Neutrophil (primary cell): ENCODE measurements at regions not wholly inside any gene's neighbourhood (a gene's known extent, or its start where the extent isn't known, plus 50 kb on each side); places are given as distances from the start of the nearest gene placed in this dataset.

Experiments
- H3K27ac ChIP-seq: fragments of 200-600 bp; sonication (generic); 2 replicates; pipeline ENCODE4 v1.5.1; 2016; ENCODE audit warnings: mild to moderate bottlenecking, moderate library complexity
- H3K27me3 ChIP-seq: fragments of 200-600 bp; sonication (generic); 2 replicates; pipeline ENCODE4 v1.6.0; 2016; ENCODE audit warnings: mild to moderate bottlenecking
- H3K36me3 ChIP-seq: fragments of 200-600 bp; sonication (generic); 2 replicates; pipeline ENCODE4 v1.5.1; 2017
- H3K4me1 ChIP-seq, 2 experiments: fragments of 200-600 bp in 1 of 2; sonication (generic) in 1 of 2; 1 replicate in 1 of 2; 2 replicates in 1 of 2; pipeline versions ENCODE4 v1.5.1 to v1.6.1; 2013 to 2016; ENCODE audit warnings: low read depth in 1 of 2, low read length in 1 of 2, mild to moderate bottlenecking in 1 of 2, moderate library complexity in 1 of 2; ENCODE audit not compliant: control insufficient read depth in 1 of 2, insufficient read depth in 1 of 2
- H3K4me3 ChIP-seq, 2 experiments: fragments of 200-600 bp in 1 of 2; sonication (generic) in 1 of 2; 1 replicate in 1 of 2; 2 replicates in 1 of 2; pipeline ENCODE4 v1.5.1; 2013 to 2016; ENCODE audit warnings: low read depth in 1 of 2, low read length in 1 of 2, mild to moderate bottlenecking in 1 of 2, moderate library complexity in 1 of 2
- H3K9me3 ChIP-seq: fragments of 200-600 bp; sonication (generic); 2 replicates; pipeline ENCODE4 v1.5.1; 2016
- TF ChIP-seq, protein P1 (sequence below): fragments of 200-600 bp; sonication (generic); IDR thresholded peaks from 2 replicates; pipeline ENCODE4 v1.5.1; 2016; ENCODE audit warnings: antibody characterized with exemption

- Histone ChIP-seq H3K27me3 (no peaks in the 10 kb centered on the region), H3K4me1 (no peaks in the 10 kb centered on the region), H3K27ac (no peak overlapping the region), H3K36me3 (no peaks in the 10 kb centered on the region), H3K9me3 (no peaks in the 10 kb centered on the region), H3K4me3 (no peak overlapping the region)
- TF ChIP-seq, protein P1, sequence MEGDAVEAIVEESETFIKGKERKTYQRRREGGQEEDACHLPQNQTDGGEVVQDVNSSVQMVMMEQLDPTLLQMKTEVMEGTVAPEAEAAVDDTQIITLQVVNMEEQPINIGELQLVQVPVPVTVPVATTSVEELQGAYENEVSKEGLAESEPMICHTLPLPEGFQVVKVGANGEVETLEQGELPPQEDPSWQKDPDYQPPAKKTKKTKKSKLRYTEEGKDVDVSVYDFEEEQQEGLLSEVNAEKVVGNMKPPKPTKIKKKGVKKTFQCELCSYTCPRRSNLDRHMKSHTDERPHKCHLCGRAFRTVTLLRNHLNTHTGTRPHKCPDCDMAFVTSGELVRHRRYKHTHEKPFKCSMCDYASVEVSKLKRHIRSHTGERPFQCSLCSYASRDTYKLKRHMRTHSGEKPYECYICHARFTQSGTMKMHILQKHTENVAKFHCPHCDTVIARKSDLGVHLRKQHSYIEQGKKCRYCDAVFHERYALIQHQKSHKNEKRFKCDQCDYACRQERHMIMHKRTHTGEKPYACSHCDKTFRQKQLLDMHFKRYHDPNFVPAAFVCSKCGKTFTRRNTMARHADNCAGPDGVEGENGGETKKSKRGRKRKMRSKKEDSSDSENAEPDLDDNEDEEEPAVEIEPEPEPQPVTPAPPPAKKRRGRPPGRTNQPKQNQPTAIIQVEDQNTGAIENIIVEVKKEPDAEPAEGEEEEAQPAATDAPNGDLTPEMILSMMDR = no peak
Measured at GRCh38 chr11:81394311-81394710, 1339.4 kb downstream of the FAM181B start.

GRCh38 chr11:81388326-81388725 is 1345.3 kb downstream of the FAM181B start:
- Histone ChIP-seq H3K36me3 (no peaks in the 10 kb centered on the region), H3K27me3 (no peaks in the 10 kb centered on the region), H3K9me3 (no peaks in the 10 kb centered on the region), H3K4me3 (no peak overlapping the region), H3K4me1 (no peaks in the 10 kb centered on the region), H3K27ac (no peak overlapping the region)
- TF ChIP-seq, protein P1 = no peak

- Histone ChIP-seq H3K9me3 (no peaks in the 10 kb centered on the region), H3K27me3 (no peaks in the 10 kb centered on the region), H3K4me1 (no peaks in the 10 kb centered on the region), H3K36me3 (no peaks in the 10 kb centered on the region), H3K27ac (no peak overlapping the region), H3K4me3 (no peak overlapping the region)
- TF ChIP-seq, protein P1 = no peak
Measured at GRCh38 chr11:81380395-81380794, 1353.3 kb downstream of the FAM181B start.

DNA sequence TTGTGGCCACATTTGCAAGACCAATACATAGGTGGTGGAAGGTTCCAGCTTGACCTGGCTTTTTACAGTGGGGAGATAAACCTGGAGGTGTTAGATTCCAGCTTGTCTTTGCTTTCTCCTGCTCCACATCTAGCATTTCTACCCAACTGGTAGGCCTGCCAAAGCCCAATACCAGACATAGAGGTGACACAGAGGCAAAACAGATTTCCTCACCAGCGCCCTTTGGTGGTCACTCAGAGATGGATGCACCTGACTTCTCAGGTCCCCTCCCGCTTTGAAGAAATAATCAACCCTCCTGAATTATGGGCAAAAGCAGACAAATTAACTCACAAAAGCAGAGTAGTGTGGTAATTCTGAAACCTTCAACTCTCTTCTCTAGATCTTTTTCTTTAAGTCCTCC is 1356.2 kb downstream of the FAM181B start:
- TF ChIP-seq, protein P1 = no peak
- Histone ChIP-seq H3K36me3 (no peaks in the 10 kb centered on the region), H3K9me3 (no peaks in the 10 kb centered on the region), H3K27ac (no peak overlapping the region), H3K27me3 (no peaks in the 10 kb centered on the region), H3K4me3 (no peak overlapping the region), H3K4me1 (no peaks in the 10 kb centered on the region)

DNA sequence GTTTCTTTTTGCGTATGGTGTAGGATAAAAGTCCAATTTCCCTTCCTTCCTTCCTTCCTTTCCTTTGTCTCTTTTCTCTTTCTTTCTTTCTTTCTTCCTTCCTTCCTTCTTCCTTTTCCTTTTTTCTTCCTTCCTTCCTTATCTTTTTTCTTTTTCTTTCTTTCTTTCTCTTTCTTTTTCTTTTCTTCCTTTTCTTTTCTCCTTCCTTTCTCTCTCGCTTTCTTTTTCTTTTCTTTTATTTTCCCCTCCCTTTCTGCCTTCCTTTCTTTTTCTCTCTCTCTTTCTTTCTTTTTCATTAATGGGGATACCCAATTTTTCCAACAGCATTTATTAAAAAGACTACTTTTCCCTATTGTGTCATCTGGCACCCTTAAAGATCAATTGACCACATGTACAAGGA is 1359.7 kb downstream of the FAM181B start:
- H3K4me1 ChIP-seq = no peaks in the 10 kb centered on the region

More for the DNA sequence above, 1359.7 kb downstream of the FAM181B start:
- Histone ChIP-seq H3K27ac (no peak overlapping the region), H3K4me3 (no peak overlapping the region), H3K27me3 (no peaks in the 10 kb centered on the region), H3K36me3 (no peaks in the 10 kb centered on the region), H3K9me3 (no peaks in the 10 kb centered on the region)
- TF ChIP-seq, protein P1 = no peak
